Astrocyte of the cerebellum (primary cell): ENCODE measurements at regions not wholly inside any gene's neighbourhood (a gene's known extent, or its start where the extent isn't known, plus 50 kb on each side); places are given as distances from the start of the nearest gene placed in this dataset.

Experiments used
- DNase-seq: peaks from one replicate; pipeline ENCODE4 v3.0.0-alpha.2; 2011; ENCODE audit warnings: low read depth
- H3K4me3 ChIP-seq: 2 replicates; pipeline ENCODE4 v1.5.1; 2011; ENCODE audit warnings: mild to moderate bottlenecking, low read depth, low read length, moderate library complexity
- in situ Hi-C: cut with HindIII; loops from 2 replicates; pipeline ENCODE4 v1.10.0; 2017; ENCODE audit warnings: low sequenced_read_pairs
- TF ChIP-seq, protein P1 (sequence below): IDR thresholded peaks from 2 replicates; pipeline ENCODE4 v1.5.1; 2012; ENCODE audit warnings: low read length, low read depth, moderate library complexity, mild to moderate bottlenecking; ENCODE audit errors: missing control alignments

- H3K4me3 ChIP-seq: no peak overlapping the region
- in situ Hi-C loops: no loop called here
- TF ChIP-seq, protein P1, sequence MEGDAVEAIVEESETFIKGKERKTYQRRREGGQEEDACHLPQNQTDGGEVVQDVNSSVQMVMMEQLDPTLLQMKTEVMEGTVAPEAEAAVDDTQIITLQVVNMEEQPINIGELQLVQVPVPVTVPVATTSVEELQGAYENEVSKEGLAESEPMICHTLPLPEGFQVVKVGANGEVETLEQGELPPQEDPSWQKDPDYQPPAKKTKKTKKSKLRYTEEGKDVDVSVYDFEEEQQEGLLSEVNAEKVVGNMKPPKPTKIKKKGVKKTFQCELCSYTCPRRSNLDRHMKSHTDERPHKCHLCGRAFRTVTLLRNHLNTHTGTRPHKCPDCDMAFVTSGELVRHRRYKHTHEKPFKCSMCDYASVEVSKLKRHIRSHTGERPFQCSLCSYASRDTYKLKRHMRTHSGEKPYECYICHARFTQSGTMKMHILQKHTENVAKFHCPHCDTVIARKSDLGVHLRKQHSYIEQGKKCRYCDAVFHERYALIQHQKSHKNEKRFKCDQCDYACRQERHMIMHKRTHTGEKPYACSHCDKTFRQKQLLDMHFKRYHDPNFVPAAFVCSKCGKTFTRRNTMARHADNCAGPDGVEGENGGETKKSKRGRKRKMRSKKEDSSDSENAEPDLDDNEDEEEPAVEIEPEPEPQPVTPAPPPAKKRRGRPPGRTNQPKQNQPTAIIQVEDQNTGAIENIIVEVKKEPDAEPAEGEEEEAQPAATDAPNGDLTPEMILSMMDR: no peak
- no peak for DNase-seq
Observed at GRCh38 chr2:11053546-11053945, 101.7 kb upstream of the SLC66A3 start.

- in situ Hi-C loops: no loop called here
- TF ChIP-seq, protein P1: no peak
- no peak for DNase-seq
- H3K4me3 ChIP-seq: no peak overlapping the region
Observed at GRCh38 chr2:11054783-11055678, 100.2 kb upstream of the SLC66A3 start.

DNA sequence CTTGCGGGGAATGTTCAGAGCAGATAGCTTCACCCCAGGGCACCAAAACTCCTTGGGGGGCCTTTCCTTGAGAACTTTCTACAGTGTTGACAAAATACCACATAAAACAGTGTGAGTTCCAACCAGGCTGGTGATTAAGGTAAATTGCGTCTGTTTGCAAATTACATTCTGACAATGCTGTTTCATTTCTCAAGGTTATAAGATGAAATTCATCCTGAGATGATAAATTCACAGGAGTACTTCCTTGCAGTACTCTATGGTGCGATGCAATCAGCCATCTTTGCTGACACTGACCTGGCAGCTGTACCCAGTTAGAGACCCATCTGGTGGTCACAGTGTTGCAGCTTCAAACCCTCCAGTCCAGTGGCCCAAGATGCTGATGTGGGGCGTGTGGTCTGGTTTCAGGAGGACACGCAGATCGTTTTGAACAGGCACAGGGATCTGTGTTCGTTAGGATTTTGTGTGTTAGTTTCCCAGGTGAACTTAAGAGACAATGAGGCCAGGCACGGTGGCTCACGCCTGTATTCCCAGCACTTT lies 99.5 kb upstream of the SLC66A3 start:
- no peak for DNase-seq
- no peak overlapping the region for H3K4me3 ChIP-seq
- in situ Hi-C loops: no loop called here
- TF ChIP-seq, protein P1: no peak

DNA sequence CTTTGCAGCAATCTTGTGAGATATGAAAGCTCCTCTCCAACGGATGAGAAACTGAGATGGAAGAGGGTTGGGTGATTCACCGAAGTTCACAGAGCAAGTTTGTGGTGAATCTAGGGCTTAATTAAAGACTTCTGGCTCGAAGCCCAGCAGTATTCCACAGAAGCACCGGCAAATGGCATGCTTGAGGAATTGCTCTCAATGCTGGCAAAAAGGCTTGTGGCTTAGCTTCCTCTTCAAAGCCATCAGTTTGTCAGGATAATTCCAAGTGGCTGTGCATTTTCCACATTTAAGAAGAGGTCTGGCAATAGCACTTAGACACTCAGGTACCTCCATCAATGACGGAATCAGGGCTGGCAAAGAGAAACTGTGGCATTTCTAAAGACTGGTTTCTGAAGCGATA lies 98.7 kb upstream of the SLC66A3 start:
- peak; percentile 97 for DNase-seq

GRCh38 chr2:11057031-11057430 lies 98.2 kb upstream of the SLC66A3 start:
- no peak for DNase-seq
- no peak overlapping the region for H3K4me3 ChIP-seq
- in situ Hi-C loops: no loop called here
- TF ChIP-seq, protein P1: no peak

More for the DNA sequence above, 98.7 kb upstream of the SLC66A3 start:
- H3K4me3 ChIP-seq: no peak overlapping the region
- in situ Hi-C loops: no loop called here
- TF ChIP-seq, protein P1: no peak

DNA sequence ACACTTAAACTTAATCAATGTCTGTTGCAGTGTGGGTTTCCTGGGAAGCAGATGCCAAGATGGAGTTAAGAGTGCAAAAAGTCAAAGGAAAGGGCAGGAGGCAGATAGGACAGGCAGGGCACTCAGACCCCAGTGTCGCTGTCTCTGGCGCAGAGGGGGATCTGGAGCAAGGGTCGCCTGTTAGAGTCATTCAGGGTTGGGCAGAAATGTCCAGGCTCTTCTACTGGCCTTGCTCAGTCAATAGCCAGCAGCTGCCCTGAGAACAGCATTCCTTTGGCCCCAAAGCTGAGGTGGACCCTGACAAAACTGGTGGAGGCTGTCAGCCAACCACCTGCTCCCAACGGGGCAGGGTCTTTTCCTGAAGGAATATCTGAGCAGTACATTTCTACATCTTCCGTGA lies 97.1 kb upstream of the SLC66A3 start:
- no peak for DNase-seq
- TF ChIP-seq, protein P1: no peak
- in situ Hi-C loops: no loop called here
- H3K4me3 ChIP-seq: no peak overlapping the region
